ENCODE measurements at regions not wholly inside any gene's neighbourhood (a gene's known extent, or its start where the extent isn't known, plus 50 kb on each side); places are given as distances from the start of the nearest gene placed in this dataset.

DNA sequence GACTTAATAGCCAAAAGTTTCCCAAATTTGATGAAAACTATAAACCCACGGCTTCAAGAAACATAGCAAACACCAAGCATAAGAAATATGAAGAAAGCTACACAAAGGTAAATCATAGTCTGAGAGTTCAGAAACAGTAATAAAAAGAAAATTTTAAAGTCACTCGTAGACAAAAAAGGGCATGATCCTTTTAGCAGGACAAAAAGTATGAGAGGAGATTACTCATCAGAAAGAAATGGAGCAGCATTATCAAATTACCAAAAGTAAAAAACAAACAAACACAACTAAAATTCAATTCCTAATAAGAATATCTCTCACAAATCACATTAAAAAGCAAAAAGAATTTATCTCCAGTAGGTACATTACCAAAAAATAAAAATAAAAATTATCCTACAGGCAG lies 279.4 kb upstream of the UBE2E2 start:
- Histone ChIP-seq H3K27ac (ENCODE audit: low read depth, low read length) (no peak overlapping the region), H3K4me1 (ENCODE audit: control insufficient read depth in 1 of 2, insufficient read depth in 2 of 2, low read length in 2 of 2) (no peaks in the 10 kb centered on the region), H3K9me3 (ENCODE audit: insufficient read depth, low read depth, low read length) (no peaks in the 10 kb centered on the region), H3K27me3 (ENCODE audit: insufficient read depth, low read length) (no peaks in the 10 kb centered on the region), H3K4me2 (ENCODE audit: low read length) (no peak overlapping the region), H3K36me3 (ENCODE audit: control insufficient read depth in 1 of 2, insufficient read depth in 2 of 2, low read length in 2 of 2) (no peaks in the 10 kb centered on the region), H2BK12ac (ENCODE audit: low read length) (no peak overlapping the region), H3K14ac (ENCODE audit: low read length) (no peak overlapping the region), H2BK120ac (ENCODE audit: insufficient read depth, low read length, poor library complexity) (no peak overlapping the region), H3K79me2 (ENCODE audit: control insufficient read depth, insufficient read depth, low read length, poor library complexity) (no peaks in the 10 kb centered on the region), H3K9ac (ENCODE audit: low read length) (no peak overlapping the region), H2BK5ac (ENCODE audit: low read depth, low read length, poor library complexity) (no peak overlapping the region), H4K8ac (ENCODE audit: low read depth, low read length) (no peak overlapping the region), H2AK5ac (ENCODE audit: low read length) (no peak overlapping the region), H4K91ac (ENCODE audit: low read depth, low read length) (no peak overlapping the region), H3K23ac (ENCODE audit: low read length) (no peak overlapping the region), H3K18ac (ENCODE audit: low read length) (no peak overlapping the region), H3K79me1 (ENCODE audit: low read length) (no peaks in the 10 kb centered on the region), H4K12ac (ENCODE audit: low read depth, low read length) (no peak overlapping the region), H3K4ac (ENCODE audit: low read depth, low read length) (no peak overlapping the region), H3K4me3 (ENCODE audit: low read depth, low read length) (no peak overlapping the region), H2AFZ (ENCODE audit: insufficient read depth, low read length, poor library complexity) (no peak overlapping the region)
- WGBS (ENCODE audit: extremely low coverage, insufficient coverage, insufficient read length), result no CpG with 5 or more reads among the region's 2 CpGs
- DNase-seq, result no peak

DNA sequence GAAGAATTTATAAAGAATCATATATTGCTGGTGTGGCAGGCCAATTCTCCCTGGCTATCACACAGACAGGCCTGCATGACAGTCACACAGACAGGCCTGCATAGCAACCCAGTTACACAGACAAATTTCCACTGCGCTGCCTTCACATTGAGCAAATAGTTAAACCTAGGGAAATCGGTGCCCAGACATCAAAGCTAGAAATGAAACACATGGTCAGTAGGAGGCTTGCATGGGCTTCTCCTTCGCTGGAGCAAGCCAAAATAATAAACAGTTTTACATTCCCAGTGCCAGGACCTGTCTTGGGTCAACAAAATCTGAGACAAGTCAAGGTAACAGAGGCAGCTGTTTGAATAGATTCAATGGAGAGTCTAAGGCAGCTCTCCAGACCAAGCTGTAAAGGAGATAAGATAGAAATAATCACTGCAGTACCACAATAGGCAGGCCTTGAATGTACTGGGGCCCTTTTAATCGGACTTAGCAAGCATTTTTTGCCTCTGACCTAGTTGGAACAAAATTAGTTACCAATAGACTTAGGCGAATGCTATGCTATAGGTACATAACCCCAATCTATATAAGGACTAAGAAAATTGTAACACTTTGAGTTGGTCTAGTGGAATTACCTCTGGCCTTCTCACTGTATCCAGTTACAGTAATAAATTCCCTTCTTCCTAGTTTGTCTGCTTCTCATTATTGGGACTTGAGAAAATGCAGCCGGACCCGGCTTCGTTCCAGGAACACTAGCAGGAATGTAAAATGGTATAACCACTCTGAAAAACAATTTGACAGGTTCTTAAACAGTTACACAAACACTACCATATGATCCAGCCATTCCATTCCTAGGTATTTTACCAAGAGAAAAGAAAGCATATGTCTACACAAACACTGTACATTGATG lies 274.7 kb upstream of the UBE2E2 start:
- no CpG with 5 or more reads among the region's 8 CpGs for WGBS (ENCODE audit: extremely low coverage, insufficient coverage, insufficient read length)
- Histone ChIP-seq H3K4me3 (ENCODE audit: low read depth, low read length) (no peak overlapping the region), H3K4me2 (ENCODE audit: low read length) (no peak overlapping the region), H3K18ac (ENCODE audit: low read length) (no peak overlapping the region), H3K23ac (ENCODE audit: low read length) (no peak overlapping the region), H3K9ac (ENCODE audit: low read length) (no peak overlapping the region), H3K14ac (ENCODE audit: low read length) (no peak overlapping the region), H3K4ac (ENCODE audit: low read depth, low read length) (no peak overlapping the region), H2BK120ac (ENCODE audit: insufficient read depth, low read length, poor library complexity) (no peak overlapping the region), H2AFZ (ENCODE audit: insufficient read depth, low read length, poor library complexity) (no peak overlapping the region), H3K36me3 (ENCODE audit: control insufficient read depth in 1 of 2, insufficient read depth in 2 of 2, low read length in 2 of 2) (no peaks in the 10 kb centered on the region), H2BK12ac (ENCODE audit: low read length) (no peak overlapping the region), H3K27ac (ENCODE audit: low read depth, low read length) (peak overlapping the region; percentile 74), H2BK5ac (ENCODE audit: low read depth, low read length, poor library complexity) (no peak overlapping the region), H3K27me3 (ENCODE audit: insufficient read depth, low read length) (no peaks in the 10 kb centered on the region), H4K91ac (ENCODE audit: low read depth, low read length) (no peak overlapping the region), H4K8ac (ENCODE audit: low read depth, low read length) (no peak overlapping the region), H3K4me1 (ENCODE audit: control insufficient read depth in 1 of 2, insufficient read depth in 2 of 2, low read length in 2 of 2) (no peaks in the 10 kb centered on the region), H2AK5ac (ENCODE audit: low read length) (no peak overlapping the region), H3K79me2 (ENCODE audit: control insufficient read depth, insufficient read depth, low read length, poor library complexity) (no peaks in the 10 kb centered on the region), H3K9me3 (ENCODE audit: insufficient read depth, low read depth, low read length) (no peaks in the 10 kb centered on the region), H3K79me1 (ENCODE audit: low read length) (no peaks in the 10 kb centered on the region), H4K12ac (ENCODE audit: low read depth, low read length) (no peak overlapping the region)
- no peak for DNase-seq

DNA sequence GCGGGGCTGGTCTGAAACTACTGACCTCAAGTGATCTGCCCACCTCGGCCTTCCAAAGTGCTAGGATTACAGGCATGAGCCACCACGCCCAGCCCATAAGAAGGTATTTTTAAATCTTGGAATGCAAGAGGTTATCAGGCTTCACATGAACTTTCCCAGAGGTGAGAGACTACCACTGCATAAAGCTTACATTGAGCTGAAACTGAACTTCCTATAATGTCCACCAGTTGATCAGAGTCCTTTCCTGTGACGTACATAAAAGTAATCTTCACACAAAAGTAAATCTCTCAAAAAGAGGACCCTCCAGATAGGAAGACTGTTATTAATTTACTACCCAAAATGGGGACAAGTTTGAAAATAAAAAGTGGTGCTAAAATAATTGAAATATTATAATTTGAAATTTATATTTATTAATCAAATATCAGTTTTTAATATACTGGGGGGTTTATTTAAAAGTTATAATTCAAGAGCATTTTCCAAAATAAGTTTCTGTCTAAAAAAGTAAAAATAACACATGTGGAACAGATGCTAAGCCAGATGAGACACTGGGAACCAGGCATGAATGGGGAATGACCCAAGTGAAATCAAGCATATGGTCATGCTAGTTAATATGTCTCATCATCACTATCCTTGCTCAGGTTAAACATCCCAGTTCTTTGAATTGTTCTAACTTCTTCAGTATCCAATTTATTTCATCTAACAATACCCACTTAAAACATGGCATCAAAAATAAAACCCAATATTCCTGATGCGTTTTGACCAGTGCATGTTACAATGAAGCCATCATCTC lies 269.9 kb upstream of the UBE2E2 start:
- H3K4me1 ChIP-seq (ENCODE audit: control insufficient read depth in 1 of 2, insufficient read depth in 2 of 2, low read length in 2 of 2), result no peaks in the 10 kb centered on the region
- H4K12ac ChIP-seq (ENCODE audit: low read depth, low read length), result no peak overlapping the region
- no peak overlapping the region for H3K23ac ChIP-seq (ENCODE audit: low read length)
- no peak overlapping the region for H3K4ac ChIP-seq (ENCODE audit: low read depth, low read length)
- no peaks in the 10 kb centered on the region for H3K36me3 ChIP-seq (ENCODE audit: control insufficient read depth in 1 of 2, insufficient read depth in 2 of 2, low read length in 2 of 2)
- no peaks in the 10 kb centered on the region for H3K79me2 ChIP-seq (ENCODE audit: control insufficient read depth, insufficient read depth, low read length, poor library complexity)
- H2AFZ ChIP-seq (ENCODE audit: insufficient read depth, low read length, poor library complexity), result no peak overlapping the region
- H4K91ac ChIP-seq (ENCODE audit: low read depth, low read length), result no peak overlapping the region
- H3K27me3 ChIP-seq (ENCODE audit: insufficient read depth, low read length), result no peaks in the 10 kb centered on the region
- no peak overlapping the region for H3K4me3 ChIP-seq (ENCODE audit: low read depth, low read length)
- H3K4me2 ChIP-seq (ENCODE audit: low read length), result no peak overlapping the region
- no peak overlapping the region for H3K14ac ChIP-seq (ENCODE audit: low read length)
- H3K79me1 ChIP-seq (ENCODE audit: low read length), result no peaks in the 10 kb centered on the region
- no peak overlapping the region for H4K8ac ChIP-seq (ENCODE audit: low read depth, low read length)
- no peak overlapping the region for H2AK5ac ChIP-seq (ENCODE audit: low read length)
- no peak overlapping the region for H3K18ac ChIP-seq (ENCODE audit: low read length)
- H2BK12ac ChIP-seq (ENCODE audit: low read length), result no peak overlapping the region
- H2BK120ac ChIP-seq (ENCODE audit: insufficient read depth, low read length, poor library complexity), result no peak overlapping the region
- no peaks in the 10 kb centered on the region for H3K9me3 ChIP-seq (ENCODE audit: insufficient read depth, low read depth, low read length)
- H2BK5ac ChIP-seq (ENCODE audit: low read depth, low read length, poor library complexity), result no peak overlapping the region
- H3K9ac ChIP-seq (ENCODE audit: low read length), result no peak overlapping the region
- no peak overlapping the region for H3K27ac ChIP-seq (ENCODE audit: low read depth, low read length)
- peak in 1 of 2 donors; percentile 30 for DNase-seq
- WGBS (ENCODE audit: extremely low coverage, insufficient coverage, insufficient read length), result no CpG with 5 or more reads among the region's 5 CpGs

DNA sequence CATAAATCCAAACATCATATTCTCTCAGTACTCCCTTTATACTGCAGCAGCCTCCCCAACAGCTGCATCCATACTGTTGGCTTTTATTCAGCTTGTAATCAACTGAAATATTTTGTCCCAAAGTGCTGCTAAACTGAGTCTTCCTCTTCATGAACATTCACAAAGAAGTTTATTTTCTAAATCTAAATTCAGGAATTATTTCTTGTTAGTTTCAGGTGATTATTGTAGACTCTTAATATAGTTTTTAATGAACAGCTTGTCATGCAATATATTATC lies 269.3 kb upstream of the UBE2E2 start:
- no peak overlapping the region for H3K23ac ChIP-seq (ENCODE audit: low read length)
- H4K8ac ChIP-seq (ENCODE audit: low read depth, low read length), result no peak overlapping the region
- H3K9ac ChIP-seq (ENCODE audit: low read length), result no peak overlapping the region
- H4K91ac ChIP-seq (ENCODE audit: low read depth, low read length), result no peak overlapping the region
- H3K79me2 ChIP-seq (ENCODE audit: control insufficient read depth, insufficient read depth, low read length, poor library complexity), result no peaks in the 10 kb centered on the region
- H3K4me2 ChIP-seq (ENCODE audit: low read length), result no peak overlapping the region
- H4K12ac ChIP-seq (ENCODE audit: low read depth, low read length), result no peak overlapping the region
- no peak overlapping the region for H3K4me3 ChIP-seq (ENCODE audit: low read depth, low read length)
- H2AK5ac ChIP-seq (ENCODE audit: low read length), result no peak overlapping the region
- no peak overlapping the region for H2BK5ac ChIP-seq (ENCODE audit: low read depth, low read length, poor library complexity)
- H3K36me3 ChIP-seq (ENCODE audit: control insufficient read depth in 1 of 2, insufficient read depth in 2 of 2, low read length in 2 of 2), result no peaks in the 10 kb centered on the region
- H2BK120ac ChIP-seq (ENCODE audit: insufficient read depth, low read length, poor library complexity), result no peak overlapping the region
- H3K27ac ChIP-seq (ENCODE audit: low read depth, low read length), result no peak overlapping the region
- no peaks in the 10 kb centered on the region for H3K9me3 ChIP-seq (ENCODE audit: insufficient read depth, low read depth, low read length)
- no peak overlapping the region for H3K14ac ChIP-seq (ENCODE audit: low read length)
- no peaks in the 10 kb centered on the region for H3K4me1 ChIP-seq (ENCODE audit: control insufficient read depth in 1 of 2, insufficient read depth in 2 of 2, low read length in 2 of 2)
- no peaks in the 10 kb centered on the region for H3K27me3 ChIP-seq (ENCODE audit: insufficient read depth, low read length)
- H3K18ac ChIP-seq (ENCODE audit: low read length), result no peak overlapping the region
- H3K4ac ChIP-seq (ENCODE audit: low read depth, low read length), result no peak overlapping the region
- H2BK12ac ChIP-seq (ENCODE audit: low read length), result no peak overlapping the region
- no peak overlapping the region for H2AFZ ChIP-seq (ENCODE audit: insufficient read depth, low read length, poor library complexity)
- no peak for DNase-seq
- H3K79me1 ChIP-seq (ENCODE audit: low read length), result no peaks in the 10 kb centered on the region
